IPS-20b (cell line): ENCODE measurements at regions not wholly inside any gene's neighbourhood (a gene's known extent, or its start where the extent isn't known, plus 50 kb on each side); places are given as distances from the start of the nearest gene placed in this dataset.

Experiments used
- H3K27ac ChIP-seq: one replicate; pipeline ENCODE4 v1.5.1; 2013; ENCODE audit warnings: low read length
- H3K27me3 ChIP-seq: 2 replicates; pipeline ENCODE4 v1.6.1; 2013; ENCODE audit warnings: mild to moderate bottlenecking, low read length, inconsistent platforms; ENCODE audit not compliant: insufficient read depth
- H3K36me3 ChIP-seq: 2 replicates; pipeline ENCODE4 v1.6.1; 2013; ENCODE audit warnings: low read depth, mild to moderate bottlenecking, inconsistent platforms, low read length, moderate library complexity; ENCODE audit not compliant: insufficient read depth
- H3K4me1 ChIP-seq: 2 replicates; pipeline ENCODE4 v1.6.1; 2013; ENCODE audit warnings: mild to moderate bottlenecking, control low read depth, inconsistent platforms, low read length, moderate library complexity; ENCODE audit not compliant: insufficient read depth
- H3K4me3 ChIP-seq: 2 replicates; pipeline ENCODE4 v1.5.1; 2013; ENCODE audit warnings: mild to moderate bottlenecking, low read length, inconsistent platforms
- H3K9ac ChIP-seq: 2 replicates; pipeline ENCODE4 v1.6.1; 2013; ENCODE audit warnings: low read depth, mild to moderate bottlenecking, inconsistent platforms, low read length, moderate library complexity
- H3K9me3 ChIP-seq: 2 replicates; pipeline ENCODE4 v1.6.1; 2013; ENCODE audit warnings: mild to moderate bottlenecking, low read depth, low read length, inconsistent platforms; ENCODE audit not compliant: insufficient read depth

DNA sequence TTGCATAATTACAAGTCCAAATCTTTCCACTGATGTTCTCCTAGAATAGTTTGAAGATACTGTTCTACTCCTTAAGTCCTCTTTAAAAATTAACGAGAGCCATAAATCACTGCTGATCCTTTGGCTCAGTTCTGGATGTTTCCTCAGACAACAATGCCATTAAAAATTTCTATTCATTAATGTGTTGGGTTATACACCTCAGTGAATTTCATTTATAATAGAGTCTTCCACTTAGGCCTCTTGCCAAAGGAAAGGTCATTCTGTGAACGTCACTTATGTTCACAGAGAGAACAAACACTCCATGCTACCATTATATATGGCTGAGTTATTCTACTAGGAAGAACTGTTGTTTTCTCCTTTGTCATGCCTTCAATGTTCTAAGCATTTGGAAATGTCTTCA, 1472.3 kb upstream of the CELF4 start:
- no peak overlapping the region for H3K27ac ChIP-seq
- H3K4me1 ChIP-seq, result no peaks in the 10 kb centered on the region
- no peaks in the 10 kb centered on the region for H3K27me3 ChIP-seq
- no peak overlapping the region for H3K4me3 ChIP-seq
- H3K9ac ChIP-seq, result no peak overlapping the region
- no peaks in the 10 kb centered on the region for H3K36me3 ChIP-seq
- no peaks in the 10 kb centered on the region for H3K9me3 ChIP-seq

DNA sequence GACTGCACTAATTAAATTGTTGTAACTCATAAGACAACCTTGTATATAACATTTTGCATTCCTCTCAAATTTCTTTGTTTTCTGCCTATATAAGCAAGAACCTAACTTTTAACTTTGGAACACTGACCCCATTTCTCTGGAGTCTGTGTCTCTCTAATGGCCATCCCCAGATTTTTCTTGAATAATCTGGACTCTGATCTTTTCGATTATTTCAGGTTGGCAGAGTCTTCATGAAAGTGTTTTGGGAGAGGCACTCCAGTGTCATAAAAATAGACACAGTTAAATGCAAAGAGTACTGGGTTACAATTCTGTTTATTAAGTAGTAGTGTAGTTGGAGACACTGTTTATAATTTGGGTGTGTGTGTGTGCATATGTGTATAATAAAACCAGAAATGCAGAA, 1467.7 kb upstream of the CELF4 start:
- Histone ChIP-seq H3K36me3 (no peaks in the 10 kb centered on the region), H3K9ac (no peak overlapping the region), H3K9me3 (no peaks in the 10 kb centered on the region), H3K4me3 (no peak overlapping the region), H3K27ac (no peak overlapping the region), H3K4me1 (no peaks in the 10 kb centered on the region), H3K27me3 (no peaks in the 10 kb centered on the region)

DNA sequence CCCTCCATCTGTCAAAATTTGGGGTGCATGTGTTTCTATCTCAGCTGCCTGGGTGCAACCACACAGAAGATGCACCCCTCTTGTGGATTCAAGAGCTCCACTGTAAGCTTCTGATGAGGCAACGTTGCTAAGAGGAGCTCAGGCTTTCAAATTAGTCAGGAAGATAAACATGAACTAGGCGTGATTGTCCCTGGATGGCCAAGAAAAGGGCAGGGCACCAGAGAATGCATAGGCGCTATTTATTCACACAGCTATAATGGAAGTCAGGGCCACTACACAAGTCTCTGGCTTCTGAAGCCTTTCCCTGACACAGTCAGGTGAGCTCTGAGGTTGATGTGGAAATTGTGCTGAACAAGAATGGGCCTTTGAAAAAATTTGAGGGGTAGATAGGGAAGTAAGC, 1466.0 kb upstream of the CELF4 start:
- Histone ChIP-seq H3K9me3 (no peaks in the 10 kb centered on the region), H3K27ac (no peak overlapping the region), H3K4me3 (no peak overlapping the region), H3K4me1 (no peaks in the 10 kb centered on the region), H3K9ac (no peak overlapping the region), H3K27me3 (no peaks in the 10 kb centered on the region), H3K36me3 (no peaks in the 10 kb centered on the region)

DNA sequence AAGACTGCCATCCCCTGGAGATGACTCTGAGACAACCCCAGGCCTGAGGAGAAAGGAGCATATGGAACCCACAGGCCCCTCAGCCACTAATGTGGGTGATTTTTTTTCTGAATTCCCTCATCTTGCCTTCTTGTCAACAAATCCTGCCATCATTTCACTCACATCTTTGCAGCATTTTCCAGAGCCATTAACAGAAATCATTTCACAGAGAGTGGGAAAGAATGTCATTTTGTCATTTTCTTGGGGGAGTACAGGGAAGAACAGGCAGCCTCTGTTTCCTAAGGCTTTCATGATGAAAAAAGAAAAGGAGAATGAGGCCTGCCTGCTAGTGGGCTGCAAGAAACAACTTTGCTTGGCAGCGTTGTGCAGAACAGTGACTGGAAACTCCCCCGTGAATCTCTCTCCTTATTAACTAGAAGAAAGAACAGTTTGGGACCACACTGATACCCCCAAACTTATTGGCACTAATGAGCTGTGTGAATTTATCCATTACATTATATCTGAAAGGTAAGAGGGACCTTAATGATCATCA, 1464.6 kb upstream of the CELF4 start:
- Histone ChIP-seq H3K9ac (no peak overlapping the region), H3K27me3 (no peaks in the 10 kb centered on the region), H3K4me3 (no peak overlapping the region), H3K9me3 (no peaks in the 10 kb centered on the region), H3K27ac (no peak overlapping the region), H3K36me3 (no peaks in the 10 kb centered on the region), H3K4me1 (no peaks in the 10 kb centered on the region)

DNA sequence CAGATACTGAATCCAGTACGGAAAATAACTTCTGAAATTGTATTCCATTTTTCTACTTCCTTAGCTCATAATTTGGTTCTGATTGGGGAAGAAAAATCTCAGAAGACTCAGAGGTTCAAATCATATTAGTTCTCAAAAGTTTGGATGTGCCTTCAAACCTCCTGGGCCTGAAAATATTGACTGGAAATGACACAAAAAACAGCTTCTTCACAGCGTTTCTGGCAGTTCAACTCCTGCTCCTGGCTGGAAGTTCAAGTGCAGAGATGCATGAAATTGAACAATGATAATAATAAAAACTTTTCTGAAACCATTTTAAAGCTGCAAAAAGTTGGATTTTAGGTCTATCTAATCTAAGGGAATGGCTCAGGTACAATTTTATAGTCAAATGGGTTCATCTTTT, 1459.9 kb upstream of the CELF4 start:
- Histone ChIP-seq H3K4me3 (no peak overlapping the region), H3K27me3 (no peaks in the 10 kb centered on the region), H3K36me3 (no peaks in the 10 kb centered on the region), H3K4me1 (no peaks in the 10 kb centered on the region), H3K9ac (no peak overlapping the region), H3K27ac (no peak overlapping the region), H3K9me3 (no peaks in the 10 kb centered on the region)

DNA sequence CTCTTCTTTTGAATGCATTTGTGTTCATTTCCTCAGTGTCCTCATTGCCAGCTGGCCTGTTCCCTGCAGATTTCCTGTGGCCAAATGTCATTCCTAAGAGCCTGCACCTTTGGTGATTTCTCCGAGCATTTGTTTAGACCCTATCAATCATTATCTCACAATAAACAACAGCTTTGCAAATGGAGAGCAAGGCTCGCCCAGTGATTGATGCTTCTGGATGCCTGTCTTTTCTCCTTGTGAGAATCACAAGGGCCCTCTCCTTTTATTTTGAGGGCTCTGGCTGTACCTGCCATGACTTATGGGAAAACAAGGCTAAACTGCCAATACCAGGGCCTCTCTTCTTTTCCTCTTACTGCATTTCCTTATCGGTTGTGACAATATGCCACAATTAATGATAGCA, 1454.4 kb upstream of the CELF4 start:
- Histone ChIP-seq H3K4me3 (no peak overlapping the region), H3K9ac (no peak overlapping the region), H3K36me3 (no peaks in the 10 kb centered on the region), H3K27ac (no peak overlapping the region), H3K4me1 (no peaks in the 10 kb centered on the region), H3K9me3 (peaks cover 17% of the 10 kb centered on the region; the same call in 1 of the 2 replicates), H3K27me3 (no peaks in the 10 kb centered on the region)

DNA sequence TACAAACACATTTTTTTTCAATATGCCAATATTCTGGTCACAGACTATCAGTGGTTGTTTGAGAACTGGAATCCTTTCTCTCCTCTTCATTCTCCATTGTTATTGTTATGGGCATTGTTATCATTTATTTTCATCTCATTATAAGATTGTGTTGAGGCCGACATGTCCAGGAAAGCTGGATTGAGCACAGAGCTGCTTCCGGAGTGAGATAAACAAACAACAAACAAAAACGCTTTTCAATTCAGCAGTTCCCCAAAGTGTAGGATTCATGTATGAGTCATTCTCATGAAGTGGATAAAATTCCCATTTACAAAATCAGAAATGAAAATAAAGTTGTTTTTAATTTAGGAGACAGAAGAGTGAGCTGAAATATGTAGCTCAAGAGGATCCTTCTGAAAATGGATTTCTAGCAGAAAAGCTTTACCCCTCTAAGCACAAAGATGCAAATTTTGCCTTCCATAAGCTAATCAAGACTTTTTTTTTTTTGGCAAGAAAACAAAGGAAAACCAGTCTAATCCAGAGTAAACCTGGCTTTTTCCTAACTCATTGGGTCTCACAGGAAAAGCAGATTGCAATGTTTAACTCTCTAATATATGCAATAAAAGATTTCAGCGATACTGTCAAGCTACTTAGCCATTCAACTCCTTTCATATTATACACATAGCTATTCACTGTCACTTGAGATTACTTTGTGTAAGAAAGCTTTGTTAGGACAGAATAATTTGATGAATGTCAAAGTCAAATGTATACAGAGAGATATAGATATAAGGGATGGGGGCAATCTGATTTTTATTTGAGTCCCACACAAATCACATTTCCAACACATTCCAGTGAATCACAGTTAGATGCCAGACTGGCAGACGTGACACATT, 1441.7 kb upstream of the CELF4 start:
- Histone ChIP-seq H3K27ac (no peak overlapping the region), H3K36me3 (no peaks in the 10 kb centered on the region), H3K9ac (no peak overlapping the region), H3K9me3 (peaks cover 10% of the 10 kb centered on the region; the same call in 1 of the 2 replicates), H3K4me3 (no peak overlapping the region), H3K27me3 (no peaks in the 10 kb centered on the region), H3K4me1 (no peaks in the 10 kb centered on the region)

DNA sequence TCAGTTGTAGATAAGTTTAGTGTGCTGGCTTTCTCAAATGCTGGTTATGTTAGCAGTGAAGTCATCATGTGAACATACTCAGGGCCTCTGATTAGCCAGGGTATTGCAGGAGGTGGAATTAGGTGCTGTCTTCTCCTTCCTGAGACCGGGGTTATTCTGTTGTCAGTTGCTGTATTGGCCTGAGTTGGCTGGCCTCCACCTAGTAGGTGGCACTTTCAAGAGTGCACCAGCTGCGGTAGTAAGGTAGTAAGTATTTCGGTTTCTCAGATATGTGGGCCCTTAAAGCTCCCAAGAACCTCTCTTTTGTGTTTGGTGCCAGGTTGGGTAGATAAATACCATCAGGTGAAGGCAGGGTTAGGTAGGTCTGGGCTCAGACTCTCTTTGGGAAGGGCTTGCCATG, 1430.5 kb upstream of the CELF4 start:
- Histone ChIP-seq H3K4me3 (no peak overlapping the region), H3K9ac (no peak overlapping the region), H3K4me1 (no peaks in the 10 kb centered on the region), H3K36me3 (no peaks in the 10 kb centered on the region), H3K9me3 (no peaks in the 10 kb centered on the region), H3K27ac (no peak overlapping the region), H3K27me3 (no peaks in the 10 kb centered on the region)

DNA sequence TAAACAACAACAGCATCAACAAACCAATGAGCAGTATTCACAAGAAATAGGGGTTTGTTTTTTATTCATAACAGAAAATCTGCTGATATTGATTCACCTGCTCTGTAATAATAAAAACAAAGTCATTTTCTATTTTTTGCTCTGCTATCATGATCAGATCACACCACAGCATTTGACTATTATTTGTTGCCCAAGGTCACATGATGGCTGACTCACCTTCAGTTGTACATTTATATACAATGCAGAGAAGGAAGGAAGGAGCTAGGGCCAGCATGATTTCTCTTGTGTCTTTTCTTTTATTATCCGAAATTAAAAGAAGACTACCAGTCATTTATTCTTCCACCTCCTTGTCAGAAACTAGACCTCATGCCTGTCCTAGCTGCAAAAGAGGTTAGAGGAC, 1427.7 kb upstream of the CELF4 start:
- H3K36me3 ChIP-seq, result no peaks in the 10 kb centered on the region
- H3K27me3 ChIP-seq, result no peaks in the 10 kb centered on the region
- H3K27ac ChIP-seq, result no peak overlapping the region
- no peaks in the 10 kb centered on the region for H3K4me1 ChIP-seq
- no peaks in the 10 kb centered on the region for H3K9me3 ChIP-seq
- no peak overlapping the region for H3K4me3 ChIP-seq
- no peak overlapping the region for H3K9ac ChIP-seq

DNA sequence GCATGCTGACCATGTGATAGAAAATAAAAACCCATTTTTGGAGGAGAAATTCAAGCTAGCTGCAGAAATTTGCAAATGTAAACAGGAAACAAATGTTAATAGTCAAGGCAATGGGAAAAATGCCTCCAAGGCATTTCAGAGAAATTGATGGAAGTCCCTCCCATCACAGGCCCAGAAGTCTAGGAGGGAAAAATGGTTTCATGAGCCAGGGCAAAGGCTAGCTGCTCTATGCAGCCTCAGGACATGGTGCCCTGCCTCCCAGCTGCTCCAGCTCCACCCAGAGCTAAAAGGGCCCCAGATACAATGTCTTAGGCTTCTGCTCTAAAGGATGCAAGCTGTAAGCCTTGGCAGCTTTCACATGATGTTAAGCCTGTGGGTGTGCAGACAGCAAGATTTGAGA, 1419.4 kb upstream of the CELF4 start:
- Histone ChIP-seq H3K27ac (no peak overlapping the region), H3K4me1 (no peaks in the 10 kb centered on the region), H3K36me3 (no peaks in the 10 kb centered on the region), H3K27me3 (no peaks in the 10 kb centered on the region), H3K9ac (no peak overlapping the region), H3K4me3 (no peak overlapping the region), H3K9me3 (no peaks in the 10 kb centered on the region)

DNA sequence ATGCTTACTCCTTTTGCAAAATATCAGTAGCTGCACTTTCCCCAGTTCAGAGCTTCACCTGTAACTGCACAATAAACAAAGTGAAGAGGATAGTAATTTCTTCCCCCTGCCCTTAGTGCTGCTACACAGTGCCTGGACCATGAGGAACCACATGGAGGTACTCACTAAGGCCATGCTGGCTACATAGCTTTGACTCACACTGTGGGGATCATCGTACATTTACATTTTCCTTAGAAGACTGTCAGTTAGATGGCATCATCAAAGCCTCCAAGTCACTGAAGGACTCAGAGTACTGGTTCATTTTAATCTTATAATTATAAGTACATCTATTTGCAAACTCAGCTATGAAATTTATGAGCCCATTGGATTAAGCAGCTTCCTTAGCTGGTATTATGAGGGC, 1416.5 kb upstream of the CELF4 start:
- Histone ChIP-seq H3K9me3 (no peaks in the 10 kb centered on the region), H3K4me1 (no peaks in the 10 kb centered on the region), H3K9ac (no peak overlapping the region), H3K4me3 (no peak overlapping the region), H3K27ac (no peak overlapping the region), H3K27me3 (no peaks in the 10 kb centered on the region), H3K36me3 (no peaks in the 10 kb centered on the region)

DNA sequence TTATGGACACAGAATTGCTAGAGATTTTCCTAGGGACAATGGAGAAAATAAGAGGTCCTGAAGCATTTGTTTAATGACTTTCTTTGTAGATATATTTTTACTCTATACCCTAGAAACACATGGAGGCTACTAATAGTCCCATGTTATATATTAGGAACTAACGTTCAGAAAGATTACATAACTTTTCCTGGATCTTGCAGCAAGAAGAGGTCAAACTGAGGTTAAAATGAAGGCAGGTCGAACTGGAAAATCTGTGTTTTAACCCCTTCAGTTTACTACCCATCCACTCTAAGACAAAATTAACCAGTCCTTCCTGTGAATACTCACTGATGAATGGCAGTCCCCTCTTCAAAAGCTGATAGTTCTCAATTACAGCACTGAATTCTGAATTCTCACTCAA, 1415.8 kb upstream of the CELF4 start:
- Histone ChIP-seq H3K36me3 (no peaks in the 10 kb centered on the region), H3K9me3 (no peaks in the 10 kb centered on the region), H3K4me3 (no peak overlapping the region), H3K9ac (no peak overlapping the region), H3K4me1 (no peaks in the 10 kb centered on the region), H3K27ac (no peak overlapping the region), H3K27me3 (no peaks in the 10 kb centered on the region)
